Dermis blood vessel endothelial cell (primary cell): ENCODE measurements at regions not wholly inside any gene's neighbourhood (a gene's known extent, or its start where the extent isn't known, plus 50 kb on each side); places are given as distances from the start of the nearest gene placed in this dataset.
A peak's percentile ranks its signal among the peaks of the same experiment; 100 is the strongest.
"Not testable (repeated sequence)": the region's sequence is repeated elsewhere in the genome, so short reads cannot be mapped to it uniquely, and the experiment has no call there.

Experiments used
- DNase-seq: peaks from one replicate; pipeline ENCODE4 v3.0.0; 2010

DNA sequence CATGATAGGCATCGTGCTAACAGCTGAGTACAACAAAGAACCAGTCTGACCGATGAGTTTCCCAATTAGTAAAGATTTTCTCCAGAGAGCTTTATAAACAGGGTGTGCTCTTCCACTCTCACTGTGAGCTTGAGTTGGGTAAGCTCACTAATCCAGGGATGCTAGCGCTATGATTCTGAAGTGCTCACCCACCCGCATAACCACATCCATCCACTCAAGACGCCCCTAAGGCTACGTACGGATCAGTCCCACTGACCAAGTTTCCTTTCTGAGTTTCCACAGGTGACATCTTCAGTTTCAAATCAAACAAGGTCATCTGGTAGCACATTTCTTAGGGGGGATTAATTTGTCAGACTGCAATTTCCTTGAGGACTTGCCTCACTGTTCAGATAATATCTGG lies 141.1 kb upstream of the ABI3BP start:
- no peak for DNase-seq

DNA sequence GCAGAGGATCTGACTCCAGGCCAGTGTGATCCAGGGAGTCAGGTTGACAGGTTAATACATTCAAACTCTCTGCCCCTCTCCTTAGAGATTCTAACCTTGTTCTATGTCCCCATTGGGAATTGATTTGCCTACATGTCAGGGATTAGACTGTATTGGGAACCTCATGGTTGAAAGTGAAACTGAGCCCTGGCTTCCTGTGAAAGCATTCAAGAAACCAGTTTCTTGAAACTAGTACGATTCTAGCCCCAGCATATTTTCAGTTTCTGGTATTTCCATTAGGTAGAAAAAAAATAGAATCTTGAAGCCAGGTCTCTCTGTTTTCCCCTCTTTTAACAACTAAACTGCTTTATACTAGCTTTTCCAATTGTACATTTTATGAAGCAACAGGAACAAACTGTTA lies 140.4 kb upstream of the ABI3BP start:
- DNase-seq, result no peak

GRCh38 chr3:101133197-101133596 lies 140.0 kb upstream of the ABI3BP start:
- not testable (repeated sequence) for DNase-seq

GRCh38 chr3:101131767-101132166 lies 138.5 kb upstream of the ABI3BP start:
- DNase-seq, result no peak

- DNase-seq, result peak; percentile 87
Measured at GRCh38 chr3:101128786-101129185, 135.6 kb upstream of the ABI3BP start.

DNA sequence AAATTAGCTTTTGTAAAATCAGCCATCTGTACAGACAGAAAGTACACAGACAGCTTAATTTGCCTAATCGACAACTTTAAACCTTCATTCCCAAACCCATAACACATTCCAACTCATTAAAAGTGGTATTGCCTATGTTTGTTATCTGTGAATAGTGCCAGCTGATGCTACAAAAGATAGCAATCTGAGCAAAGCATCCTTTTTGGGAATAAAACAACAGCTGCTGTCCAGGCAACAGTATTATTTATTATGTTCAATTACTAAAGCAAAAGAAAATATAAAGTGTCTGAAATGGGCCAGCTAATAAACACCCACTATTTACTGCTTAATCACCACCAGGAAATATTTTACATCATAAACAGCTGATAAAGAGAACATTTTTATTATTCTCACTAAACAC lies 134.8 kb upstream of the ABI3BP start:
- DNase-seq, result peak; percentile 35

- DNase-seq, result no peak
Measured at GRCh38 chr3:101124125-101124524, 130.9 kb upstream of the ABI3BP start.

GRCh38 chr3:101123081-101123480 lies 129.9 kb upstream of the ABI3BP start:
- DNase-seq, result no peak

DNA sequence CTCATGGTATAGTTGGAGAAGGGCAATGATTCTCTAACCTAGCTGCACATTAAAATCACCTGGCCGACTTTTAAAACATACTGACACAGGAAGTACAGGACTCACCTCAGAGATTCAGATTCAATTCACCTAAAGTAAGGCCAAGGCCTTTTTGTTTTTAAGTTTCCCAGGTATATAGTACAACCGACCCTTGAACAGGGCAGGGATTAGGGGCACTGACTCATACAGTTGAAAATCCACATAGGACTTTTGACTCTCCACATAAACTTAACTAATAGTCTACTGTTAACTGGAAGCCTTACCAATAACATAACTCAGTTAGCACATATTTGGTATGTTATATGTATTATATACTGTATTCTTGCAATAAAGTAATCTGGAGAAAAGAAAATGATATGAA lies 129.5 kb upstream of the ABI3BP start:
- no peak for DNase-seq

- no peak for DNase-seq
Measured at GRCh38 chr3:101120039-101120438, 126.8 kb upstream of the ABI3BP start.

- DNase-seq, result no peak
Measured at GRCh38 chr3:101119535-101119934, 126.3 kb upstream of the ABI3BP start.

DNA sequence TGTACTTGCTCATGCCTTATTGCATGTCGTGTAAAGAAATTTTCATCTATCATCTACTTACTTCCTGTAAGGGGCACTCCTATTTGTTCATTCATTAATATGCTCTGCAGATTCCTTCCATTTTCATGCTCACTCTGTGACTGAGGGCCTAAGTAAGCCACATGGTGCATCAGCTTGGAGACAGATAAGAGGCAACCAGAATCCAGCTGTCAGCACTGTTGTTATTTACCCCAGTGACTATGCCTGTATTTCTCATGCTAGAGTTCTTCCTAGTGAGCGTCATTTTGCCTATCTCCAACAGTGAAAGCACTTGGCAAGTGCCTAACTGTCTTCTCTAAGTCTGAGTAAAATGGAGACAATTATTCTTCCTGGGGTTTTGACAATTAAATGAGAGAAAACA lies 124.8 kb upstream of the ABI3BP start:
- DNase-seq, result no peak

GRCh38 chr3:101117465-101117864 lies 124.2 kb upstream of the ABI3BP start:
- no peak for DNase-seq

DNA sequence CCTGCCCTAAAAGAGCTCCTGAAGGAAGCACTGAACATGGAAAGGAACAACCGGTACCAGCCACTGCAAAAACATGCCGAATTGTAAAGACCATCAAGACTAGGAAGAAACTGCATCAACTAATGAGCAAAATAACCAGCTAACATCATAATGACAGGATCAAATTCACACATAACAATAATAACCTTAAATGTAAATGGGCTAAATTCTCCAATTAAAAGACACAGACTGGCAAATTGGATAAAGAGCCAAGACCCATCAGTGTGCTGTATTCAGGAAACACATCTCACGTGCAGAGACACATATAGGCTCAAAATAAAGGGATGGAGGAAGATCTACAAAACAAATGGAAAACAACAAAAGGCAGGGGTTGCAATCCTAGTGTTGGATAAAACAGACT lies 117.1 kb upstream of the ABI3BP start:
- DNase-seq, result not testable (repeated sequence)

DNA sequence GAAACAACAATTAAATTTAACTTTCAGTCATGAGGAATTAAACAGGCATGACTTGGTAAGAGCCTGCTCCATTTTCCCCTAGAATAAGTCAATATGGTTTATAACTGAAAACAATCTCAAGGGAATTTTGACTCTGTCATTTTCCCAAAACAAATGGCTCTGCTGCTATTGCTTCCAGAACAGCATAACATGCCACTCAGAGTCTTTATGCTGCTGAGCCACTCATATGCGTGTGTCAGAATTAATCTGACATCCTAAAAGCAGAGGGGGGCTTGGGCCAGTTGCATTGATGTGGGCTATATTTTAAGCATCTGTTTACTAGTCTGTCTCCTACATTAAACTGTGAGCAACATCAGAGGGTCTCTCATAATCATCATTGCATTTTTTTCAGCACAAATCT lies 111.1 kb upstream of the ABI3BP start:
- no peak for DNase-seq

GRCh38 chr3:101102678-101103296 lies 109.6 kb upstream of the ABI3BP start:
- DNase-seq, result no peak

DNA sequence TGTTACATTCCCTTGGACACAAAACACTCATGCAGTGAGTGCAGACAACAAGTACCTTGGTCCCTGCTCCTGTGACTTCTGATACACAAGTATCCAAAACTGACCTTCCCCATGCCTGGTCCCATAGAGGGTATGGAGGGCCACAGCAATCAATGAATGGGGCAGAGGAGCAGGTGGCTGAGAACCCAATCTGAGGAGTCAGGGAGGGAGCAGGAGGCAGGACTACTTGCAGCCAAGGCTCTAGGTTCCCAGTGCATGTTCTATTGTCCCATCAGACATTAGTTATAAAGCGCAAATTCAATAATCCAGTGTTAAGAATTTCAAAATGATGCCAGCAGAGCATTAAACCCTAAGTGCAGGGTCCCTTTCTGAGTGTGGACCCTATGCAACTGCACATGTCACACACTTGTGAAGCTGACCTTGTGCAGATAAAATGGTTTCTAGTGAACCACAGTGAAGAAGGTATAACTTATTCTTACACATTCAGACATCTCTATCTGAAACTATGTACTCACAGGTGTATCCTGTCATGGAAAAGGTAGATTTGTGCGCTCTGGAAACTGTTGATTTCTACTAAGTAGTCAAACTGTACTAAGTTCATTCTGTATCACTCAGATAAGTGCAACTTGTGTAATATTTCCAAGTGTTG lies 107.3 kb upstream of the ABI3BP start:
- no peak for DNase-seq

DNA sequence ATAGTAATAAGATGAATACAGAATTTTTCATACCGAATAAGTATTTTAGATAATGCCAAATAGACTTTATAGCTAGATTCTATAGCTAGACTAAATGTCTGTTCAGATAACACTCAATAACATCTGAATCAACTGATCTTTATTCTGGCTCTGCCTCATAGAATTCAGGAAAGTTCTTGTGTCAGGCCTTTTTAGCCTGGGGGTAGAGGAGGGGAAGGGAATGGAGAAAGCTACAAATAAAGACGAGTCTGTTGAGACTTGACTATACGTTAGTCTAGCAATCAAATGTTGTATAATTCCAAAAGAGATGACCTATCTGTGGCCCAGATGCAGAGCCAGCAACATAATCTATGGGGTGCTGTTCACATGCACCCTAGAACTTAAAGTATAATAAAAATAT lies 106.6 kb upstream of the ABI3BP start:
- no peak for DNase-seq

DNA sequence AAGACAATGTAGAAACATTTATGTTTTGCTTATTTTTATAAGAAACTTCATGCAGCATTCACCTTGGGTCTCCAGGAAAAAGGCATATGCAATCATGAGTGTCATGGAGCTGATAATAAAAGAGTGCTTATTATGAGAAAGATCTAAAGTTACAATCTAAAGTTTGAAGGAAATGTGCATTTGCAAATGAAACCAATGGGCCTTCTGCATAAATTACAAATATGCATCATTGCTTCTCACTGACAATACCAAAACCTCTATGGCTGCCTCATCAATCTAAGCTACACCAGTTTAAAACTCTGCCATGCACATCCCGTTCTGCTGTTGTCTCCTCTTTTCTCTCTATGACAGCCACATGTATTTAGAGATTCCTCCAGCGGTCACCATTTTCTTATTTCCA lies 103.2 kb upstream of the ABI3BP start:
- DNase-seq, result no peak

GRCh38 chr3:101095693-101096430 lies 102.6 kb upstream of the ABI3BP start:
- no peak for DNase-seq

- DNase-seq, result no peak
Measured at GRCh38 chr3:101091489-101091888, 98.3 kb upstream of the ABI3BP start.

DNA sequence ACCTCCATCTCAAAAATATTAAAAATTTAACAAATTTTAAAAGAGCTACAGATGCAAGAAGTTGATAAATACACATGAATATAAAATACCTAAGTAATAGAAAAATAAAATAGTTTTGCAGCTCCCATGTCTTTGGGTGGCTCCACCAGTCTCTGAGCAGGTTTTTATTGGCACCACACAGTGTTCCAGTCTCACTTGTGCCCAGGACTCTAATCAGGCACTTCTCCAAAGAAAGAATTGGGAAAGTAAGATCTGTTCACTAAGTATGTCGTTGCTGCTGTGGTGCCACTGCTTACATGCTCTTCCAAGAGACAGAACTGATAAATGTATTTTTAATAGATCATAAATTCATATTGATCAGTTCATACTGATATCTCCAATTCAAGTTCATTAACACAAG lies 92.5 kb upstream of the ABI3BP start:
- no peak for DNase-seq

GRCh38 chr3:101084404-101084803 lies 91.2 kb upstream of the ABI3BP start:
- DNase-seq, result no peak

DNA sequence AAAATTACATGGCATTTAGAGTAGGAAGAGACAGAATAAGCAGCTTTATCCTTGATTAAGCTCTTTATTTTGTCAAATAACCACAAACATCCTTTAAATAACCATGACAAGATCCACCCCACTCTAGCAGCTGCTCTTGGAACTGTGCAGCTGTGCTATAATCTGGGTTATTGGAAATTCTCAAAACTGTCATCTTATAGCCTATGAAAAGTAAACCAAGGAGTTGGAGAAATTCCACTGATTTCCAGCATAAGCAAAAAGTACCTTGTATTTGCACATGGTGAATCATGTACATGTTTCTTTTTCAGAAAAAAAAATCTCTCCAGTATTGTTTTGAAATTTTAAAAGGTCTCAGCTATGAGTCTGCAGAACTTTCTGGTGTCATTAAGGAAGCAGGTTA lies 88.8 kb upstream of the ABI3BP start:
- DNase-seq, result no peak
